Stomach (tissue), 4 donors: ENCODE measurements at regions not wholly inside any gene's neighbourhood (a gene's known extent, or its start where the extent isn't known, plus 50 kb on each side); places are given as distances from the start of the nearest gene placed in this dataset.

Experiments used
- POLR2A ChIP-seq, 4 donors: fragments of 450-650 bp; IDR thresholded peaks; one replicate each; pipeline ENCODE4 v1.6.1; 2016; ENCODE audit warnings: antibody characterized with exemption in 4 of 4, control low read depth in 2 of 4, mild to moderate bottlenecking in 1 of 4, moderate library complexity in 1 of 4
- POLR2AphosphoS5 ChIP-seq, 3 donors: sonication (generic); formaldehyde crosslinking; IDR thresholded peaks; one replicate each; pipeline ENCODE4 v1.6.1; 2016; ENCODE audit warnings: antibody characterized with exemption in 3 of 3
- TF ChIP-seq, protein P1 (sequence below), 7 experiments: fragments of 450-650 bp in 4 of 7; fragments of 200-600 bp in 3 of 7; sonication (generic) in 3 of 7; IDR thresholded peaks; one replicate each; pipeline ENCODE4 v1.5.1; 2016 to 2019; ENCODE audit warnings: antibody characterized with exemption in 7 of 7, control low read depth in 2 of 7, mild to moderate bottlenecking in 1 of 7

DNA sequence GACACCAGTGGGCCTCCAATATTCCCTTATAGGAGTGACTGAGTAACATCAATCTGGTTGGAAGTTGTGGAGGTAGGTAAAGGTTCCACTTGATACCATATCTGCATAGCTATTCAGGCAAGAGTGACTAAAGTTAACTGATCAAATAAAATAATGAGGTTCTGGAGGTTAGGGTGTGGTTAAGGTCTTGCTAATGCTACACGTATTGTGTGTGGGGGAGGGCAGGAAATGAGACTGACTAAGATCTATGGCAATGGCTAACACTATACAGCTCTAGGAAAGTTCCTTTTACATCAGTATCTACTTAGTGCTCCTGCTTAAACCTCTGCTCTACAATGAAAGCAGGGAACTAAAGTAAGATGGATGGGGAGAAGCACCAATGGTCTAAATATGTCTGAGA is 149.1 kb upstream of the MGAT5 start:
- TF ChIP-seq POLR2AphosphoS5 (IDR thresholded peaks at IDR 0.05) (peak in 2 of 3 donors; percentile 17 to 80), POLR2A (IDR thresholded peaks at IDR 0.05) (no peak)
- TF ChIP-seq, protein P1, sequence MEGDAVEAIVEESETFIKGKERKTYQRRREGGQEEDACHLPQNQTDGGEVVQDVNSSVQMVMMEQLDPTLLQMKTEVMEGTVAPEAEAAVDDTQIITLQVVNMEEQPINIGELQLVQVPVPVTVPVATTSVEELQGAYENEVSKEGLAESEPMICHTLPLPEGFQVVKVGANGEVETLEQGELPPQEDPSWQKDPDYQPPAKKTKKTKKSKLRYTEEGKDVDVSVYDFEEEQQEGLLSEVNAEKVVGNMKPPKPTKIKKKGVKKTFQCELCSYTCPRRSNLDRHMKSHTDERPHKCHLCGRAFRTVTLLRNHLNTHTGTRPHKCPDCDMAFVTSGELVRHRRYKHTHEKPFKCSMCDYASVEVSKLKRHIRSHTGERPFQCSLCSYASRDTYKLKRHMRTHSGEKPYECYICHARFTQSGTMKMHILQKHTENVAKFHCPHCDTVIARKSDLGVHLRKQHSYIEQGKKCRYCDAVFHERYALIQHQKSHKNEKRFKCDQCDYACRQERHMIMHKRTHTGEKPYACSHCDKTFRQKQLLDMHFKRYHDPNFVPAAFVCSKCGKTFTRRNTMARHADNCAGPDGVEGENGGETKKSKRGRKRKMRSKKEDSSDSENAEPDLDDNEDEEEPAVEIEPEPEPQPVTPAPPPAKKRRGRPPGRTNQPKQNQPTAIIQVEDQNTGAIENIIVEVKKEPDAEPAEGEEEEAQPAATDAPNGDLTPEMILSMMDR (IDR thresholded peaks at IDR 0.05), result no peak
